ENCODE measurements at regions not wholly inside any gene's neighbourhood (a gene's known extent, or its start where the extent isn't known, plus 50 kb on each side); places are given as distances from the start of the nearest gene placed in this dataset.
"Not testable (repeated sequence)": the region's sequence is repeated elsewhere in the genome, so short reads cannot be mapped to it uniquely, and the experiment has no call there.

GRCh38 chr9:101814064-101814463 lies 75.6 kb upstream of the GRIN3A start:
- Histone ChIP-seq H3K27ac (ENCODE audit: low read depth in 1 of 2, low read length in 2 of 2) (no peak overlapping the region), H3K4me1 (ENCODE audit: control insufficient read depth in 4 of 4, insufficient read depth in 4 of 4, low read length in 3 of 4) (no peaks in the 10 kb centered on the region), H3K4me3 (ENCODE audit: low read depth in 1 of 3, low read length in 3 of 3) (no peak overlapping the region), H3K9ac (ENCODE audit: low read depth in 1 of 2, low read length in 2 of 2) (no peak overlapping the region), H3K27me3 (ENCODE audit: control insufficient read depth in 4 of 4, insufficient read depth in 4 of 4, low read length in 3 of 4) (no peaks in the 10 kb centered on the region), H3K9me3 (ENCODE audit: control insufficient read depth in 4 of 4, low read length in 3 of 4) (no peaks in the 10 kb centered on the region), H3K36me3 (ENCODE audit: control insufficient read depth in 4 of 4, insufficient read depth in 3 of 4, low read depth in 1 of 4, low read length in 3 of 4) (no peaks in the 10 kb centered on the region)
- TF ChIP-seq TAF1 (conservative IDR thresholded peaks at IDR 0.05) = no peak
- TF ChIP-seq FOXA1 (IDR thresholded peaks at IDR 0.05) = no peak
- TF ChIP-seq REST (IDR thresholded peaks at IDR 0.05) = no peak
- no peak for TF ChIP-seq JUND (IDR thresholded peaks at IDR 0.05)
- TF ChIP-seq YY1 (IDR thresholded peaks at IDR 0.05) = no peak
- TF ChIP-seq SP1 (IDR thresholded peaks at IDR 0.05) = no peak
- no peak for TF ChIP-seq NR2F2 (IDR thresholded peaks at IDR 0.05)
- TF ChIP-seq, protein P1, sequence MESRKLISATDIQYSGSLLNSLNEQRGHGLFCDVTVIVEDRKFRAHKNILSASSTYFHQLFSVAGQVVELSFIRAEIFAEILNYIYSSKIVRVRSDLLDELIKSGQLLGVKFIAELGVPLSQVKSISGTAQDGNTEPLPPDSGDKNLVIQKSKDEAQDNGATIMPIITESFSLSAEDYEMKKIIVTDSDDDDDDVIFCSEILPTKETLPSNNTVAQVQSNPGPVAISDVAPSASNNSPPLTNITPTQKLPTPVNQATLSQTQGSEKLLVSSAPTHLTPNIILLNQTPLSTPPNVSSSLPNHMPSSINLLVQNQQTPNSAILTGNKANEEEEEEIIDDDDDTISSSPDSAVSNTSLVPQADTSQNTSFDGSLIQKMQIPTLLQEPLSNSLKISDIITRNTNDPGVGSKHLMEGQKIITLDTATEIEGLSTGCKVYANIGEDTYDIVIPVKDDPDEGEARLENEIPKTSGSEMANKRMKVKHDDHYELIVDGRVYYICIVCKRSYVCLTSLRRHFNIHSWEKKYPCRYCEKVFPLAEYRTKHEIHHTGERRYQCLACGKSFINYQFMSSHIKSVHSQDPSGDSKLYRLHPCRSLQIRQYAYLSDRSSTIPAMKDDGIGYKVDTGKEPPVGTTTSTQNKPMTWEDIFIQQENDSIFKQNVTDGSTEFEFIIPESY (IDR thresholded peaks at IDR 0.05) = no peak
- no peak for DNase-seq (ENCODE audit: low spot score)
- 0% methylated on average over 1 of the region's 1 CpG for WGBS

GRCh38 chr9:101807879-101808278 lies 69.4 kb upstream of the GRIN3A start:
- not testable (repeated sequence) for H3K4me3 ChIP-seq (ENCODE audit: low read depth in 1 of 3, low read length in 3 of 3); H3K36me3 ChIP-seq (ENCODE audit: control insufficient read depth in 4 of 4, insufficient read depth in 3 of 4, low read depth in 1 of 4, low read length in 3 of 4); H3K27me3 ChIP-seq (ENCODE audit: control insufficient read depth in 4 of 4, insufficient read depth in 4 of 4, low read length in 3 of 4); H3K4me1 ChIP-seq (ENCODE audit: control insufficient read depth in 4 of 4, insufficient read depth in 4 of 4, low read length in 3 of 4); DNase-seq (ENCODE audit: low spot score); H3K27ac ChIP-seq (ENCODE audit: low read depth in 1 of 2, low read length in 2 of 2); H3K9ac ChIP-seq (ENCODE audit: low read depth in 1 of 2, low read length in 2 of 2); H3K9me3 ChIP-seq (ENCODE audit: control insufficient read depth in 4 of 4, low read length in 3 of 4)
- WGBS = 96% methylated on average over 4 of the region's 4 CpGs

DNA sequence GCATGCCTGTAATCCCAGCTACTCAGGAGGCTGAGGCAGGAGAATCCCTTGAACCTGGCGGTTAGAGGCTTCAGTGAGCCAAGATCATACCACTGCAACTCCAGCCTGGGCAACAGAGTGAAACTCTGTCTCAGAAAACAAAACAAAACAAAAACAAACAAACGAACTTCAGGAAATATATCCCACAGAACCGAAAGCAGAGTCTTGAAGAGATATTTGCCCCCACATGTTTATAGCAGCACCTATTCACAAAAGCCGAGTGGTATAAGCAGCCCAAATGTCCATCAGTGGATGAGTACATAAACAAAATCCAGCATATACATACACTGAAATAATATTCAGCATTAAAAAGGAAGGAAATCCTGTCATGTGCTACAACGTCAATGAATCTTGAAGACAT lies 57.6 kb upstream of the GRIN3A start:
- WGBS = 81% methylated on average over 5 of the region's 5 CpGs
- H3K9ac ChIP-seq (ENCODE audit: low read depth in 1 of 2, low read length in 2 of 2) = no peak overlapping the region
- no peak overlapping the region for H3K4me3 ChIP-seq (ENCODE audit: low read depth in 1 of 3, low read length in 3 of 3)
- H3K27me3 ChIP-seq (ENCODE audit: control insufficient read depth in 4 of 4, insufficient read depth in 4 of 4, low read length in 3 of 4) = no peaks in the 10 kb centered on the region
- no peaks in the 10 kb centered on the region for H3K4me1 ChIP-seq (ENCODE audit: control insufficient read depth in 4 of 4, insufficient read depth in 4 of 4, low read length in 3 of 4)
- DNase-seq (ENCODE audit: low spot score) = no peak
- H3K36me3 ChIP-seq (ENCODE audit: control insufficient read depth in 4 of 4, insufficient read depth in 3 of 4, low read depth in 1 of 4, low read length in 3 of 4) = peaks cover 0 to 6% (median 0%) of the 10 kb centered on the region in 4 donors
- no peak overlapping the region for H3K27ac ChIP-seq (ENCODE audit: low read depth in 1 of 2, low read length in 2 of 2)
- no peaks in the 10 kb centered on the region for H3K9me3 ChIP-seq (ENCODE audit: control insufficient read depth in 4 of 4, low read length in 3 of 4)
- no peak for TF ChIP-seq FOXA2 (IDR thresholded peaks at IDR 0.05)
- no peak for TF ChIP-seq SP1 (IDR thresholded peaks at IDR 0.05)
- no peak for TF ChIP-seq GABPA (IDR thresholded peaks at IDR 0.05 in 1 of 2, conservative IDR thresholded peaks at IDR 0.05 in 1 of 2)
- TF ChIP-seq, protein P2, sequence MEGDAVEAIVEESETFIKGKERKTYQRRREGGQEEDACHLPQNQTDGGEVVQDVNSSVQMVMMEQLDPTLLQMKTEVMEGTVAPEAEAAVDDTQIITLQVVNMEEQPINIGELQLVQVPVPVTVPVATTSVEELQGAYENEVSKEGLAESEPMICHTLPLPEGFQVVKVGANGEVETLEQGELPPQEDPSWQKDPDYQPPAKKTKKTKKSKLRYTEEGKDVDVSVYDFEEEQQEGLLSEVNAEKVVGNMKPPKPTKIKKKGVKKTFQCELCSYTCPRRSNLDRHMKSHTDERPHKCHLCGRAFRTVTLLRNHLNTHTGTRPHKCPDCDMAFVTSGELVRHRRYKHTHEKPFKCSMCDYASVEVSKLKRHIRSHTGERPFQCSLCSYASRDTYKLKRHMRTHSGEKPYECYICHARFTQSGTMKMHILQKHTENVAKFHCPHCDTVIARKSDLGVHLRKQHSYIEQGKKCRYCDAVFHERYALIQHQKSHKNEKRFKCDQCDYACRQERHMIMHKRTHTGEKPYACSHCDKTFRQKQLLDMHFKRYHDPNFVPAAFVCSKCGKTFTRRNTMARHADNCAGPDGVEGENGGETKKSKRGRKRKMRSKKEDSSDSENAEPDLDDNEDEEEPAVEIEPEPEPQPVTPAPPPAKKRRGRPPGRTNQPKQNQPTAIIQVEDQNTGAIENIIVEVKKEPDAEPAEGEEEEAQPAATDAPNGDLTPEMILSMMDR (IDR thresholded peaks at IDR 0.05; ENCODE audit: low read depth, low read length, missing input control) = no peak
- TF ChIP-seq YY1 (IDR thresholded peaks at IDR 0.05) = no peak
- TF ChIP-seq NR2F2 (IDR thresholded peaks at IDR 0.05) = no peak
- no peak for TF ChIP-seq EGR1 (IDR thresholded peaks at IDR 0.05; ENCODE audit: low read depth in 2 of 2)
- TF ChIP-seq HNF4G (IDR thresholded peaks at IDR 0.05) = no peak
- no peak for TF ChIP-seq HNF4A (conservative IDR thresholded peaks at IDR 0.05)
- no peak for TF ChIP-seq JUND (IDR thresholded peaks at IDR 0.05)
- TF ChIP-seq, protein P1 (IDR thresholded peaks at IDR 0.05) = no peak
- no peak for TF ChIP-seq MAX (IDR thresholded peaks at IDR 0.05)
- TF ChIP-seq TAF1 (conservative IDR thresholded peaks at IDR 0.05) = no peak
- TF ChIP-seq RAD21 (IDR thresholded peaks at IDR 0.05) = no peak
- TF ChIP-seq ATF3 (IDR thresholded peaks at IDR 0.05) = no peak

All from liver (tissue), 8 donors.